ENCODE measurements at regions not wholly inside any gene's neighbourhood (a gene's known extent, or its start where the extent isn't known, plus 50 kb on each side); places are given as distances from the start of the nearest gene placed in this dataset.
A peak's percentile ranks its signal among the peaks of the same experiment; 100 is the strongest.
"Not testable (repeated sequence)": the region's sequence is repeated elsewhere in the genome, so short reads cannot be mapped to it uniquely, and the experiment has no call there.

DNA sequence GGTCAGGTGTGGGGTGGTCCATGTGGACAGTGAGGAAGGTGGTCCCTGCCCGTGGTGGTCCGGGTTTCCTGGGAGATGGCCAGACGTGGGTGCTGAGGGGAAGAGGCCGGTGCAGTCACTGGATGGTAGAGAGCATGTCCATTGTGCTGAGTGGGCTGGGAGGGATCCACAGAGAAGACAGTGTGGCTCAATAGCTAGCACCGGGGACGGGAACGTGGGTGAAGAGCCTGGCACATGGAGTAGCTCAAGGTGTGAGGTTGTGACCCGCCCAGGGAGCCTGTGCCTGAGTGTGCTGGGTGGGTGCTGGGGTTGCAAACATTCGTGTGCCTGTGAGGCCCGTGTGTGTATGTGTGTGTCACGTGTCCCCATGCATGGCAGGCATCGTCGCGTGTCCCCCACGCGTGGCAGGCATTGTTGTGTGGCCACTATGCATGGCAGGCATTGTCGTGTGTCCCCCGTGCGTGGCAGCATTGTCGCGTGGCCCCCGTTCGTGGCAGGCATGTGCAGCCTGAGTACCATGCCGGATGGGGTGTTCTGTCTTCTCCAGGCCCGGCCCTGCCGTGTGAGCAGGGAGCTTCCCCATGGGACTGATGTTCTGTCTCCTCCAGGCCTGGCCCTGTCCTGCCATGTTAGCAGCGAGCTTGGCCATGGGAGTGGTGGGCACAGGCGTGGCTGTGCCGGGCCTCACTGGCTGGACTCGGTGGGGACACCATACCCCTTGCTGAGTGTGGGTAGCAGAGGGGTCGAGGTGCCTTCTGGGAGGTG lies 205.0 kb downstream of the TMEM121 start:
- ATAC-seq; intact Hi-C loops (cut with DNase I): not testable (repeated sequence)
- DNase-seq (ENCODE audit: missing footprints): peak; percentile 30

GRCh38 chr14:105733081-105734065 lies 207.0 kb downstream of the TMEM121 start:
- DNase-seq (ENCODE audit: missing footprints): no peak
- intact Hi-C loops (cut with DNase I): no loop called here
- no peak for ATAC-seq

DNA sequence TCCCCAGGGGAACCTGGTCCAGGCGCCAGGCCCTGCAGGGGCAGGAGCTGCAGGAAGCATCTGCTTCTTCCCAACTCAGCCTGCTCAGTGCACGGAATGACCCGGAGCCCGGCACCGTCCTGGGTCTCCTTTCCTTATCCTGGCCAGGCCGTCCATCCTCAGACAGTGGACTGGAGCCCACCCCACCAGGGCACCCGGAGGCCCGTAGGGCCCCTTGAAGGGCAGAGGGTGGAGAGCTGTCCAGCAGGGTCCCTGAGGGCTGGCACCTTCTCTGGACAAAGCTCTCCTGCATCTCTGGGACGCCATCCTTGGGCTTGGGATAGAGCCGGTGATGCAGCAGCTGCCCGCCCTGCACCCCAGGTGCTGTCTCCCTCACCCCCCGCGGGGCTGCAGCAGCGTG lies 207.9 kb downstream of the TMEM121 start:
- ATAC-seq; intact Hi-C loops (cut with DNase I); DNase-seq (ENCODE audit: missing footprints): not testable (repeated sequence)

GRCh38 chr14:105736331-105736730 lies 209.9 kb downstream of the TMEM121 start:
- DNase-seq (ENCODE audit: missing footprints); intact Hi-C loops (cut with DNase I); ATAC-seq: not testable (repeated sequence)

- ATAC-seq (no peak), DNase-seq (ENCODE audit: missing footprints) (no peak)
- intact Hi-C loops (cut with DNase I): no loop called here
Measured at GRCh38 chr14:105737504-105738246, 211.3 kb downstream of the TMEM121 start.

DNA sequence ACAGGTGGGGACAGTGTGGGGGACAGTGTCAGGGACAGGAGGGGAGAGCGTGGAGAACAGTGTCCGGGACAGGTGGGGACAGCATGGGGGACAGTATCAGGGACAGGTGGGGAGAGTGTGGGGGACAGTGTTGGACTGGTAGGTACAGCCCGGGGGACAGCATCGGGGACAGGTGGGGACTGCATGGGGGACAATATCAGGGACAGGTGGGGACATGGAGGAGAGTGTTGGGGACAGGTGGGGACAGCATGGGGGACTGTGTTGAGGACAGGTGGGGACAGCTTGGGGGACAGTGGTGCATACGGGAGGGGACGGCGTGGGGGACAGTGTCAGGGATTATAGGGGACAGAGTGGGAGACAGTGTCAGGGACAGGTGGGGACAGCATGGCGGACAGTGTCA lies 212.3 kb downstream of the TMEM121 start:
- DNase-seq (ENCODE audit: missing footprints): no peak
- ATAC-seq: no peak
- intact Hi-C loops (cut with DNase I): no loop called here

GRCh38 chr14:105739331-105740102 lies 213.1 kb downstream of the TMEM121 start:
- no peak for ATAC-seq
- intact Hi-C loops (cut with DNase I): no loop called here
- DNase-seq (ENCODE audit: missing footprints): no peak

- ATAC-seq; intact Hi-C loops (cut with DNase I); DNase-seq (ENCODE audit: missing footprints): not testable (repeated sequence)
Measured at GRCh38 chr14:105740272-105740671, 213.9 kb downstream of the TMEM121 start.

- intact Hi-C loops (cut with DNase I); DNase-seq (ENCODE audit: missing footprints); ATAC-seq: not testable (repeated sequence)
Measured at GRCh38 chr14:105740961-105741360, 214.6 kb downstream of the TMEM121 start.

DNA sequence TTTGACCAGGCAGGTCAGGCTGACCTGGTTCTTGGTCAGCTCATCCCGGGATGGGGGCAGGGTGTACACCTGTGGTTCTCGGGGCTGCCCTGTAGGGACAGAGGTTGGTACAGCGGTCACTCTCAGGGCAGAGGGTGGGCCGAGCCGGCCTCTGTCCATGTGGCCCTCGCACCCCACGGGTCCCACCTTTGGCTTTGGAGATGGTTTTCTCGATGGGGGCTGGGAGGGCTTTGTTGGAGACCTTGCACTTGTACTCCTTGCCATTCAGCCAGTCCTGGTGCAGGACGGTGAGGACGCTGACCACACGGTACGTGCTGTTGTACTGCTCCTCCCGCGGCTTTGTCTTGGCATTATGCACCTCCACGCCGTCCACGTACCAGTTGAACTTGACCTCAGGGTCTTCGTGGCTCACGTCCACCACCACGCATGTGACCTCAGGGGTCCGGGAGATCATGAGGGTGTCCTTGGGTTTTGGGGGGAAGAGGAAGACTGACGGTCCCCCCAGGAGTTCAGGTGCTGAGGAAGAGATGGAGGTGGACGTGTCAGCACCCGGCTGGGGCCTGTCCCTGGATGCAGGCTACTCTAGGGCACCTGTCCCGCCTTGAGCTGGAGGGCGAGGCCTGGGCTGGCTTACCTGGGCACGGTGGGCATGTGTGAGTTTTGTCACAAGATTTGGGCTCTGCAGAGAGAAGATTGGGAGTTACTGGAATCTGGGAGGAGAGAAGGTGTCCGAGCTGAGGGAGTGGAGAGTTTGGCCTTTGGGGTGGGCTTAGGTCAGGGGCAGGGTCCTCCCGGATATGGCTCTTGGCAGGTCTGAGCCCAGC lies 215.5 kb downstream of the TMEM121 start:
- DNase-seq (ENCODE audit: missing footprints); intact Hi-C loops (cut with DNase I); ATAC-seq: not testable (repeated sequence)

DNA sequence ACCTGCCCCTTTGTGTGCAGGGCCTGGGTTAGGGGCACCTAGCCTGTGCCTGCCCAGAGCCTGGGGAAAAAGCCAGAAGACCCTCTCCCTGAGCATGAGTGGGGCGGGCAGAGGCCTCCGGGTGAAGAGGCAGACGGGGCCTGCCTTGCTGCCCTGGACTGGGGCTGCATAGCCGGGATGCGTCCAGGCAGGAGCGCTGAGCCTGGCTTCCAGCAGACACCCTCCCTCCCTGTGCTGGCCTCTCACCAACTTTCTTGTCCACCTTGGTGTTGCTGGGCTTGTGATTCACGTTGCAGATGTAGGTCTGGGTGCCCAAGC lies 216.1 kb downstream of the TMEM121 start:
- DNase-seq (ENCODE audit: missing footprints) (no peak), ATAC-seq (no peak)
- intact Hi-C loops (cut with DNase I): no loop called here

GRCh38 chr14:105742904-105743701 lies 216.7 kb downstream of the TMEM121 start:
- DNase-seq (ENCODE audit: missing footprints); intact Hi-C loops (cut with DNase I); ATAC-seq: not testable (repeated sequence)

DNA sequence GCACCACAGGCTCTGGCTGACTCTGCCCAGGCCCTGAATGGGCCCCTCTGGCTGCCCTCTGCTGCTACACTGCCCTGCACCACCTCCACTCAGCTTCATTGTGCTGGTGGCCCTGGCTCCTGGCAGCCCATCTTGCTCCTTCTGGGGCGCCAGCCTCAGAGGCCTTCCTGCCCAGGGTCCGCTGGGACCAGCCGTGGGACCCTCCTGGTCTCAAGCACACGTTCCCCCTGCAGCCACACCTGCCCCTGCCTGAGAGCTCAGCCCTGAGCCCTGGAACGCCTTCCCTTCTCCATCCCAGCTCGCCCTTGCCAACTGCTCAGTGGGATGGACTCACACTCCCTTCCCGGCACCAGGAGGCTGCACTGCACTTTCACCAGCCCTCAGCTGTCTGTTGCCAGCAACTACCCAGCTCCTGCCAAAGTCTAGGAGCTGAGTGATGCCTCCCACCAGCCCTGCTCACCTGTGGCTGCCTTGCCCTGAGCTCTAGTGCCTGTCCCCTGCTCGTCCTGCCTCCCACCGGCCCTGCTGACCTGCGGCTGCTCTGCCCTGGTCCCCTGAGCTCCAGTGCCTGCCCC lies 217.9 kb downstream of the TMEM121 start:
- intact Hi-C loops (cut with DNase I); DNase-seq (ENCODE audit: missing footprints); ATAC-seq: not testable (repeated sequence)

DNA sequence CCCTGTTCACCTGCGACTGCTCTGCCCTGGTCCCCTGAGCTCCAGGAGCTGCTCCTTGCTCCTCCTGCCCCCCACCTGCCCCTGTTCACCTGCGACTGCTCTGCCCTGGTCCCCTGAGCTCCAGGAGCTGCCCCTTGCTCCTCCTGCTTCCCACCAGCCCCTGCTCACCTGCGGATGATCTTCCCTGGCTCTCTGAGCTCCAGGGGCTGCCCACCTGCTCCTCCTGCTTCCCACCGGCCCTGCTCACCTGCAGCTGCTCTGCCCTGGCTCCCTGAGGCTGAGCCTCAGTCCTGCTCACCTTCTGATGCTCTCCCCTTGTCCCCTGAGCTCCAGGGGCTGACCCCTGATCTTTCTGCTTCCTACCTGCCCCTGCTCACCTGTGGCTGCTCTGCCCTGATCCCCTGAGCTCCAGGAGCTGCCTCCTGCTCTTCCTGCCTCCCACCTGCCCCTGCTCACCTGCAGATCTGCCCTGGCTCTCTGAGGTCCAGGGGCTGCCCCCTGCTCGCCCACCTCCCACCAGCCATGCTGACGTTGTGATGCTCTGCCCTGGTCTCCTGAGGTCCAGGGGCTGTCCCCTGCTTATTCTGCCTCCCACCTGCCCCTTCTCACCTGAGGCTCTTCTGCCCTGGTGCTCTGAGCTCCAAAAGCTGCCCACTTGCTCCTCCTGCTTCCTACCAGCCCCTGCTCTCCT lies 219.2 kb downstream of the TMEM121 start:
- ATAC-seq: no peak
- intact Hi-C loops (cut with DNase I): no loop called here
- DNase-seq (ENCODE audit: missing footprints): no peak

GRCh38 chr14:105746124-105746514 lies 219.7 kb downstream of the TMEM121 start:
- intact Hi-C loops (cut with DNase I): no loop called here
- DNase-seq (ENCODE audit: missing footprints): no peak

More at GRCh38 chr14:105746124-105746514, 219.7 kb downstream of the TMEM121 start:
- no peak for ATAC-seq

Measured in Right ventricle myocardium inferior (tissue), 1 donor.